Chondrocyte (in vitro differentiated cells): ENCODE measurements at regions not wholly inside any gene's neighbourhood (a gene's known extent, or its start where the extent isn't known, plus 50 kb on each side); places are given as distances from the start of the nearest gene placed in this dataset.

Source experiments
- DNase-seq: peaks from one replicate; pipeline ENCODE4 v3.0.0; 2021; ENCODE audit warnings: mixed read lengths, low spot score
- H3K27ac Mint-ChIP-seq: one replicate; pipeline ENCODE4 v1.8.0; 2021; ENCODE audit warnings: mild to moderate bottlenecking, moderate library complexity, mixed read lengths; ENCODE audit not compliant: unreplicated experiment
- H3K27me3 Mint-ChIP-seq: 2 replicates; pipeline ENCODE4 v1.8.0; 2021; ENCODE audit warnings: low read depth, mixed read lengths
- H3K36me3 Mint-ChIP-seq: 2 replicates; pipeline ENCODE4 v1.8.0; 2021; ENCODE audit warnings: low read depth, mixed read lengths
- H3K4me1 Mint-ChIP-seq: 2 replicates; pipeline ENCODE4 v1.8.0; 2021; ENCODE audit warnings: low read depth, mild to moderate bottlenecking, mixed read lengths
- H3K4me3 Mint-ChIP-seq: one replicate; pipeline ENCODE4 v1.8.0; 2021; ENCODE audit warnings: mild to moderate bottlenecking, moderate library complexity, mixed read lengths; ENCODE audit not compliant: unreplicated experiment
- H3K9me3 Mint-ChIP-seq: 2 replicates; pipeline ENCODE4 v1.8.0; 2021; ENCODE audit warnings: low read depth, mixed read lengths
- TF ChIP-seq, protein P1 (sequence below): fragments of 200-600 bp; sonication (generic); IDR thresholded peaks from 2 replicates; pipeline ENCODE4 v1.5.0; 2021; ENCODE audit warnings: antibody characterized with exemption, mild to moderate bottlenecking, moderate library complexity

DNA sequence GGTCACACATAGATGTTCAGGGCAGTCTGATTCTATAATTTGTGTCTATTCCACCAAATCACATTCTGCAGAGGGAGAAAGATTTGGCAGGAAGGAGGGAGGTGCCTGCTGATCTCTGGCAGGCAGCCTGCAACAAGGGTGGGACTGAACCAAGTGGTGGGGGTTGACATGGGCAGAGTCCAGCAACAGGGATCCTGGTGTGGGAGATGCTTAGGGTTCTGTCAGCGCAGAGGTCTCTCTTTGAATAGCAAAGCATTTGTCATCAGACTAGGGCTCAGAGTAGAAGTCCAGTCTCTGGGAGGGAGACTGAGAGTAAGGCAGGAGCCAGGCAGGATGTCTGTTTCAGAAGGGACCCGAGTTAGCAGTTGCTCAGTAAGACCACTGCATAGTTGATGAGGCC is 94.6 kb downstream of the UTP18 start:
- Mint-ChIP-seq H3K9me3 (no peaks in the 10 kb centered on the region), H3K27me3 (peaks cover 14% of the 10 kb centered on the region)

DNA sequence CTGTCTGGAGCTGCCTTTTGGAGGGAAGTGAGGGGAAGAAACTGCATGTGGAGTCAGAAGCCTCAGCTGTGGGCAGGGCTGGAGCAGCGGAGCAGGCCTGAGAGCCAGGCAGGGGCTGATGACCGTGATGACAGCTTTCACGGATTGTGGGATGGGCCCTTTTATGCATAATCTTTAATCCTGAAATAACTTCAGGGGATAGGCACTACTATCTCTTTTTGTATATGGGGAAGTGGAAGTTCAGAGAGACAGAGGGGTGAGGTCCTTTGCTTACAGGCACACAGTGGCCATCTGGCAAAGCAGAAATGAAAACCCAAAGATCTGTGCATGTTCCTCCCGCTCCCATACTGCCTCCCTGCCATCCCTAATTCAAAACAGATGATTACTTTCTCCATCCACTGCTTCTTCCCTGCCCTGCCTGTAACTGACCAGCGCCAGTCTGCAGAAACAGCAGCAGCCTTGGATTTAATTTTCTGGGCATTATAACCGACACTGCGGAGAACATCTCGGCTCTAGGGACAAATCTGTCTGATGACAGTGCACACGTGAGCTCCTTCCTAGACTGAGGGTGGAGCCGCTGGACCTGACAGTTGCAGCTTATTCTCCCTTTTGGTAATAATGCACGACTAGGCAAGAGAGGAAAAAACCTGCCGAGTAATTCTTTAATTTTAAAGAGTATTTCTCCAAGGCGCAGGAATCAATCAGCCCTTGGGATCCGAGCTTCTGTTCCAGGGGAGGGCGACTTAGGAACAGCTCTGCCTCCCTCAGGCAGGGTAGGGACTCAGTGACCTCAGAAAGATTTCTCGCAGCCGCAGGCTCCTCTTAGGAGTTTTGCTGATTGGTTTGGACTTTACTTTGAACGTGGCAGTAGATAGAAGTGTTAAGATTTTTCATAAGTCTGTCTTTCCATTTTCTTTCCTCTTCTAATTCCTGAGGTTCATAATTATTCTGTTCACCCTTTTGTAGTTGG is 95.4 kb downstream of the UTP18 start:
- no peaks in the 10 kb centered on the region for H3K9me3 Mint-ChIP-seq
- peak overlapping the region; percentile 33 for H3K27ac Mint-ChIP-seq
- peaks cover 20% of the 10 kb centered on the region for H3K4me1 Mint-ChIP-seq
- TF ChIP-seq, protein P1, sequence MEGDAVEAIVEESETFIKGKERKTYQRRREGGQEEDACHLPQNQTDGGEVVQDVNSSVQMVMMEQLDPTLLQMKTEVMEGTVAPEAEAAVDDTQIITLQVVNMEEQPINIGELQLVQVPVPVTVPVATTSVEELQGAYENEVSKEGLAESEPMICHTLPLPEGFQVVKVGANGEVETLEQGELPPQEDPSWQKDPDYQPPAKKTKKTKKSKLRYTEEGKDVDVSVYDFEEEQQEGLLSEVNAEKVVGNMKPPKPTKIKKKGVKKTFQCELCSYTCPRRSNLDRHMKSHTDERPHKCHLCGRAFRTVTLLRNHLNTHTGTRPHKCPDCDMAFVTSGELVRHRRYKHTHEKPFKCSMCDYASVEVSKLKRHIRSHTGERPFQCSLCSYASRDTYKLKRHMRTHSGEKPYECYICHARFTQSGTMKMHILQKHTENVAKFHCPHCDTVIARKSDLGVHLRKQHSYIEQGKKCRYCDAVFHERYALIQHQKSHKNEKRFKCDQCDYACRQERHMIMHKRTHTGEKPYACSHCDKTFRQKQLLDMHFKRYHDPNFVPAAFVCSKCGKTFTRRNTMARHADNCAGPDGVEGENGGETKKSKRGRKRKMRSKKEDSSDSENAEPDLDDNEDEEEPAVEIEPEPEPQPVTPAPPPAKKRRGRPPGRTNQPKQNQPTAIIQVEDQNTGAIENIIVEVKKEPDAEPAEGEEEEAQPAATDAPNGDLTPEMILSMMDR = no peak
- no peak for DNase-seq
- H3K27me3 Mint-ChIP-seq = peaks cover 14% of the 10 kb centered on the region
- H3K36me3 Mint-ChIP-seq = no peaks in the 10 kb centered on the region
- H3K4me3 Mint-ChIP-seq = no peak overlapping the region

More for the DNA sequence above, 94.6 kb downstream of the UTP18 start:
- DNase-seq = no peak
- H3K4me1 Mint-ChIP-seq = peaks cover 20% of the 10 kb centered on the region
- no peak overlapping the region for H3K27ac Mint-ChIP-seq
- no peaks in the 10 kb centered on the region for H3K36me3 Mint-ChIP-seq
- H3K4me3 Mint-ChIP-seq = no peak overlapping the region
- TF ChIP-seq, protein P1 = no peak

DNA sequence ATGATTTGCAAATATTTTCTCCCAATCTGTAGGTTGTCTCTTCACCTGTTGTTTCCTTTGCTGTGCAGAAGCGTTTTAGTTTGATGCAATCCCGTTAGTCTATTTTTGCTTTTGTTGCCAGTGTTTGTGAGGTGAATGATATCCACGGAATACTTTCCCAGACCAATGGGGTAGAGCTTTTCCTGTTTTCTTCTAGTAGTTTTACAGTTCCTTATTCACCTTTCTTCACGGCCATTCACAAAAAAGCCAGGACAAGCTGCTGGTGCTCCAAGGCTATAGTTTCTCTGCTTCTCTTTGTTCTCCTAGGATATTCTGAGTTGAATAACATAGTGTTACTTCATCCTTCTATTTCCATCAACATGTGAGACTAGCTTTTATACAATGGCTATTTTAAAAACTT is 98.7 kb downstream of the UTP18 start:
- TF ChIP-seq, protein P1 = no peak
- peaks cover 8% of the 10 kb centered on the region for H3K27me3 Mint-ChIP-seq
- H3K9me3 Mint-ChIP-seq = no peaks in the 10 kb centered on the region
- no peaks in the 10 kb centered on the region for H3K36me3 Mint-ChIP-seq
- no peak overlapping the region for H3K4me3 Mint-ChIP-seq
- peaks cover 17% of the 10 kb centered on the region for H3K4me1 Mint-ChIP-seq
- DNase-seq = no peak
- no peak overlapping the region for H3K27ac Mint-ChIP-seq

DNA sequence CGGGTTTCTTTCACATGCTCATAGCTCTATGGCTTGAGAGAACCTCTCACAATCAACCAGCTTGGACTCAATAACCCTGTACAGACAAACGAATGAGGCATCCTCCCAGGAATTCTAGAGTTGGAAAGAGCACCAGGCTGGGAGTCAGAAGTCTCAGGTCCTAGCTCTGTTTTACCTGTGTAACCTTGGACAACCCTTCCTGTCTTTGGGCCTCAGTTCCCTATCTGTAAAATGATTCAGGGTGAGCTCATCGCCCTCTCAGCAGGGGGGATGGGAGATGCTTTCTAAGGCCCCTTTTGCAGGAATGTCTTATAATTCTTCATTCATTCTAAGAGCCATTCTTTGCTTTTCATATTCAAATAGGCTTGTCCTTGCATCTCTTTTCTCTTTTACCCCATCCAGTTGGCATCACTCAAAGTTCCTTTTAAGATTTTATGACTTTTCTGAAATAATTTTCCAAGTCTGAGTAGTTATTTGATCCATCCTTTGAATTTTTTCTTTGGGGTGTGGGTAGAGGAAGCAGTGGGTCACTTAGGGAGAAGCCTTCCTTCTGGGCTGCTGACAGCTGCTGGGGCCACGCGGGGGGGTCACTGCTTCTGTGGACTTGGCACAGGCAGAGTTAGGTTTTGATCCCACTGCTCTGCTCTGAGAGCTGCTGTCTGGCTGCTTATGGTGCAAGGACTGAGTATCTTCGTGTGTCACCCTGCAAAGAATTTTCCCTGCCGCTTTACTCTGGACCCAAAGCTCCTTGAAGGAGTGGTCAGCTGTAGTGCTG is 102.7 kb downstream of the UTP18 start:
- Mint-ChIP-seq H3K4me3 (no peak overlapping the region), H3K27ac (no peak overlapping the region), H3K9me3 (no peaks in the 10 kb centered on the region), H3K4me1 (peaks cover 3% of the 10 kb centered on the region), H3K36me3 (no peaks in the 10 kb centered on the region), H3K27me3 (no peaks in the 10 kb centered on the region)
- TF ChIP-seq, protein P1 = no peak
- DNase-seq = no peak

DNA sequence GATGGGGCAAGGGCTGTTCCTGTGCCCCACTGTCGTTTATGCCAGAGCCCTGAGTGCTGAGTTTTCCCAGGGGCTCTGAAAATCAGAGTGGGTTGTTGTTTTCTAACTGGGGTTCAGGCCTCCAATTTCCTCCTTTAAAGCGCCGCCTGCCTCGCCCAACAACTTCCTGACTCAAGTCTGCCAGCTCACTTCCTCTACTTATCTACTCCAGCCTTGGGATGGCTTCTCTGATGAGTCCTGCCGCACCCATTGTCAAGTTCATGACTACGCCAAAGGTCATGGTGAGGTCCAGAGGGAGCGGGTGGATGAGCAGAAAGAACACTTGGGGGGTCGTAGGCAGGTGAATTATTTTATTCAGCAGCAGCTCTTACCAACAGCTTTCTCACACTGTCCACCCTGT is 104.7 kb downstream of the UTP18 start:
- peaks cover 3% of the 10 kb centered on the region for H3K4me1 Mint-ChIP-seq
- no peaks in the 10 kb centered on the region for H3K36me3 Mint-ChIP-seq
- H3K9me3 Mint-ChIP-seq = no peaks in the 10 kb centered on the region
- DNase-seq = no peak
- no peak overlapping the region for H3K4me3 Mint-ChIP-seq
- H3K27me3 Mint-ChIP-seq = peaks cover 2% of the 10 kb centered on the region
- H3K27ac Mint-ChIP-seq = no peak overlapping the region
- TF ChIP-seq, protein P1 = no peak
